H1 (cell line): ENCODE measurements at regions not wholly inside any gene's neighbourhood (a gene's known extent, or its start where the extent isn't known, plus 50 kb on each side); places are given as distances from the start of the nearest gene placed in this dataset.

Source experiments
- CTCF ChIA-PET: fragments of 300-600 bp; sonication (Branson Sonifier 250); formaldehyde crosslinking; loops from one replicate; lab custom pipeline; 2021; ENCODE audit not compliant: partially characterized antibody; lab: Charles Lee
- POLR2A ChIA-PET: fragments of 300-600 bp; sonication (Branson Sonifier 250); formaldehyde crosslinking; loops from one replicate; lab custom pipeline; 2021; ENCODE audit warnings: inconsistent platforms; ENCODE audit not compliant: partially characterized antibody; lab: Charles Lee
- DNase-seq, 2 experiments: peaks; one replicate each; pipeline versions ENCODE4 v3.0.0 to v3.0.0-alpha.2; 2010 to 2022; ENCODE audit warnings: low spot score in 2 of 2, low read depth in 1 of 2, mixed read lengths in 1 of 2
- FAIRE-seq: peaks from 2 replicates; lab custom pipeline; 2011; peaks lifted over from hg19 to GRCh38; lab: Jason Lieb, UNC
- H2AFZ ChIP-seq: 2 replicates; pipeline ENCODE4 v1.8.1; 2012; ENCODE audit warnings: low read length, inconsistent platforms
- H2AK5ac ChIP-seq: 2 replicates; pipeline ENCODE4 v1.6.1; 2013; ENCODE audit warnings: low read depth, low read length
- H2BK120ac ChIP-seq: replicated peaks from 2 replicates; pipeline ENCODE3; 2013; ENCODE audit warnings: low read depth, low read length, inconsistent platforms
- H2BK12ac ChIP-seq: 2 replicates; pipeline ENCODE4 v1.6.1; 2013; ENCODE audit warnings: low read depth, low read length
- H2BK15ac ChIP-seq: 2 replicates; pipeline ENCODE4 v1.6.1; 2013; ENCODE audit warnings: low read length
- H2BK20ac ChIP-seq: 2 replicates; pipeline ENCODE4 v1.6.1; 2013; ENCODE audit warnings: low read length
- H2BK5ac ChIP-seq: 2 replicates; pipeline ENCODE4 v1.6.1; 2013; ENCODE audit warnings: low read depth, low read length
- H3K14ac ChIP-seq: 2 replicates; pipeline ENCODE4 v1.6.1; 2013; ENCODE audit warnings: inconsistent platforms; ENCODE audit not compliant: insufficient read length
- H3K18ac ChIP-seq: 2 replicates; pipeline ENCODE4 v1.6.1; 2013; ENCODE audit warnings: low read length; ENCODE audit errors: extremely low read depth
- H3K23ac ChIP-seq: 2 replicates; pipeline ENCODE4 v1.6.1; 2013; ENCODE audit warnings: inconsistent platforms; ENCODE audit not compliant: insufficient read length
- H3K23me2 ChIP-seq: 2 replicates; pipeline ENCODE4 v1.6.1; 2013; ENCODE audit warnings: low read depth, low read length
- H3K27ac ChIP-seq: 2 replicates; pipeline ENCODE4 v1.6.1; 2011; ENCODE audit warnings: low read depth, low read length, inconsistent platforms
- H3K27me3 ChIP-seq, 4 experiments: replicated peaks in 1 of 4; 1 replicate in 1 of 4; 2 replicates in 3 of 4; pipeline versions ENCODE4 v1.6.1 to v1.8.1; 2011 to 2013; ENCODE audit warnings: low read length in 3 of 4, mild to moderate bottlenecking in 3 of 4, inconsistent platforms in 2 of 4, mixed read lengths in 2 of 4, moderate library complexity in 1 of 4; ENCODE audit not compliant: control insufficient read depth in 3 of 4, insufficient read depth in 3 of 4; ENCODE audit errors: extremely low read depth in 1 of 4
- H3K36me3 ChIP-seq, 4 experiments: 2 replicates each; pipeline versions ENCODE4 v1.6.1 to v1.8.1; 2011 to 2013; ENCODE audit warnings: mild to moderate bottlenecking in 4 of 4, low read length in 3 of 4, moderate library complexity in 2 of 4, control low read depth in 1 of 4, inconsistent platforms in 1 of 4; ENCODE audit not compliant: insufficient read depth in 4 of 4, control insufficient read depth in 2 of 4
- H3K4ac ChIP-seq: replicated peaks from 2 replicates; pipeline ENCODE3; 2013; ENCODE audit warnings: low read length, low read depth, mixed read lengths, inconsistent platforms; ENCODE audit not compliant: insufficient read length
- H3K4me1 ChIP-seq, 4 experiments: replicated peaks in 1 of 4; 1 replicate in 1 of 4; 2 replicates in 3 of 4; pipeline versions ENCODE4 v1.6.1 to v1.8.1; 2011 to 2013; ENCODE audit warnings: low read length in 3 of 4, inconsistent platforms in 2 of 4, mixed read lengths in 1 of 4; ENCODE audit not compliant: insufficient read depth in 4 of 4, control insufficient read depth in 3 of 4
- H3K4me2 ChIP-seq, 2 experiments: 2 replicates each; pipeline versions ENCODE4 v1.6.1 to v1.8.1; 2011 to 2013; ENCODE audit warnings: low read depth in 2 of 2, low read length in 2 of 2, control low read depth in 1 of 2, inconsistent platforms in 1 of 2, mild to moderate bottlenecking in 1 of 2; ENCODE audit not compliant: insufficient read depth in 1 of 2
- H3K4me3 ChIP-seq, 4 experiments: fragments of 200-600, 300-600 bp in 1 of 4; sonication (generic), shearing (Covaris generic), sonication (Bioruptor Twin) in 1 of 4; 2 replicates each; pipeline versions ENCODE4 v1.5.1 to v1.8.1; 2011 to 2016; ENCODE audit warnings: low read length in 4 of 4, low read depth in 3 of 4, control low read depth in 2 of 4, inconsistent platforms in 2 of 4, mild to moderate bottlenecking in 2 of 4, mixed read lengths in 1 of 4, moderate library complexity in 1 of 4; ENCODE audit not compliant: insufficient read depth in 2 of 4; ENCODE audit errors: extremely low read depth in 1 of 4
- H3K56ac ChIP-seq: replicated peaks from 2 replicates; pipeline ENCODE3; 2013; ENCODE audit warnings: low read depth, mild to moderate bottlenecking, mixed read lengths, low read length, inconsistent platforms; ENCODE audit not compliant: insufficient read length
- H3K79me1 ChIP-seq: 2 replicates; pipeline ENCODE4 v1.6.1; 2013; ENCODE audit warnings: low read depth, low read length, control low read depth
- H3K79me2 ChIP-seq, 2 experiments: 2 replicates each; pipeline versions ENCODE4 v1.6.1 to v1.8.1; 2012 to 2013; ENCODE audit warnings: low read length in 2 of 2, mild to moderate bottlenecking in 2 of 2, inconsistent platforms in 1 of 2; ENCODE audit not compliant: insufficient read depth in 2 of 2, control insufficient read depth in 1 of 2
- H3K9ac ChIP-seq, 4 experiments: replicated peaks in 1 of 4; 1 replicate in 1 of 4; 2 replicates in 3 of 4; pipeline versions ENCODE4 v1.6.1 to v1.8.1; 2011 to 2013; ENCODE audit warnings: low read depth in 3 of 4, low read length in 3 of 4, control low read depth in 2 of 4, mild to moderate bottlenecking in 2 of 4, moderate library complexity in 2 of 4, inconsistent platforms in 1 of 4; ENCODE audit errors: extremely low read depth in 1 of 4
- H3K9me3 ChIP-seq, 2 experiments: 2 replicates each; pipeline versions ENCODE4 v1.6.1 to v1.8.1; 2012 to 2013; ENCODE audit warnings: mild to moderate bottlenecking in 2 of 2, moderate library complexity in 2 of 2, control low read depth in 1 of 2, inconsistent platforms in 1 of 2, low read depth in 1 of 2, low read length in 1 of 2, mixed read lengths in 1 of 2; ENCODE audit not compliant: insufficient read depth in 2 of 2
- H4K20me1 ChIP-seq, 2 experiments: replicated peaks in 1 of 2; 2 replicates each; pipeline versions ENCODE3 to v1.8.1; 2011 to 2013; ENCODE audit warnings: inconsistent platforms in 2 of 2, low read length in 2 of 2, mild to moderate bottlenecking in 1 of 2; ENCODE audit not compliant: insufficient read depth in 2 of 2, control insufficient read depth in 1 of 2
- H4K5ac ChIP-seq: 2 replicates; pipeline ENCODE4 v1.6.1; 2013; ENCODE audit warnings: low read length, low read depth, mixed read lengths, inconsistent platforms; ENCODE audit not compliant: insufficient read length
- H4K8ac ChIP-seq: 2 replicates; pipeline ENCODE4 v1.8.0; 2013; ENCODE audit warnings: mild to moderate bottlenecking, moderate library complexity, low read length, inconsistent platforms; ENCODE audit not compliant: insufficient read depth; ENCODE audit errors: extremely low read depth
- H4K91ac ChIP-seq: replicated peaks from 2 replicates; pipeline ENCODE3; 2013; ENCODE audit warnings: low read length, mixed read lengths, inconsistent platforms; ENCODE audit not compliant: insufficient read length
- ATF3 ChIP-seq: IDR thresholded peaks from 2 replicates; pipeline ENCODE4 v1.6.1; 2011; ENCODE audit warnings: low read depth, mild to moderate bottlenecking, low read length; ENCODE audit not compliant: insufficient read depth
- SP1 ChIP-seq: IDR thresholded peaks from 2 replicates; pipeline ENCODE4 v1.6.1; 2011; ENCODE audit warnings: low read depth, low read length
- WGBS, 2 experiments: shearing (Covaris generic) in 1 of 2; methylation state at CpG; one replicate each; pipeline versions ENCODE4 v1.1.6 to v1.1.7; 2013 to 2015; ENCODE audit warnings: low lambda C conversion rate in 2 of 2, mixed read lengths in 2 of 2, inconsistent platforms in 1 of 2, low coverage in 1 of 2, missing lambda C conversion rate in 1 of 2; ENCODE audit not compliant: insufficient replicate concordance in 2 of 2, insufficient coverage in 1 of 2, insufficient read length in 1 of 2; ENCODE audit errors: extremely low coverage in 1 of 2, missing lambda C conversion rate in 1 of 2; 5-methylcytosine and 5-hydroxymethylcytosine counted together

- no peaks in the 10 kb centered on the region for H3K27me3 ChIP-seq
- no peak overlapping the region for H3K18ac ChIP-seq
- no peak overlapping the region for H3K4me3 ChIP-seq
- H3K9ac ChIP-seq = no peak overlapping the region
- no peak overlapping the region for H2BK15ac ChIP-seq
- H3K23me2 ChIP-seq = no peaks in the 10 kb centered on the region
- peaks cover 0 to 2% of the 10 kb centered on the region in 2 experiments for H4K20me1 ChIP-seq
- H3K56ac ChIP-seq = no peak overlapping the region
- no peak overlapping the region for H3K23ac ChIP-seq
- no peaks in the 10 kb centered on the region for H3K9me3 ChIP-seq
- H3K79me1 ChIP-seq = no peaks in the 10 kb centered on the region
- no peak overlapping the region for H2BK120ac ChIP-seq
- H2BK20ac ChIP-seq = no peak overlapping the region
- ChIA-PET POLR2A (no interaction called here), CTCF (no interaction called here)
- 0 out of 7 replicates have a peak, but pooled peaks cover 0 to 2% (median 0%) of the 10 kb centered on the region in 4 experiments for H3K4me1 ChIP-seq
- no peak overlapping the region for H3K14ac ChIP-seq
- H2BK5ac ChIP-seq = no peak overlapping the region
- 100% methylated on average over 1 of the region's 1 CpG; no CpG with 5 or more reads in 1 of the 2 experiments for WGBS, 2 experiments
- H2AK5ac ChIP-seq = no peak overlapping the region
- DNase-seq (no peak), FAIRE-seq (no peak)
- no peak overlapping the region for H3K27ac ChIP-seq
- H3K4ac ChIP-seq = no peak overlapping the region
- no peak overlapping the region for H4K8ac ChIP-seq
- H3K4me2 ChIP-seq = no peak overlapping the region
- H4K91ac ChIP-seq = no peak overlapping the region
- H3K79me2 ChIP-seq = no peaks in the 10 kb centered on the region
- no peaks in the 10 kb centered on the region for H3K36me3 ChIP-seq
- H2BK12ac ChIP-seq = no peak overlapping the region
- H4K5ac ChIP-seq = no peak overlapping the region
- H2AFZ ChIP-seq = no peak overlapping the region
- TF ChIP-seq SP1 (no peak), ATF3 (no peak)
Observed at GRCh38 chr4:79495447-79495846, 87.4 kb upstream of the GK2 start.
